Aorta (tissue), 5 donors: ENCODE measurements at regions not wholly inside any gene's neighbourhood (a gene's known extent, or its start where the extent isn't known, plus 50 kb on each side); places are given as distances from the start of the nearest gene placed in this dataset.

ENCODE experiments used
- ATAC-seq: fragments of 200-7000 bp; cut with Tn5 transposase; one replicate; pipeline ENCODE4 v1.9.1; 2022; ENCODE audit warnings: moderate library complexity; ENCODE audit not compliant: low FRiP score
- DNase-seq, 2 donors: peaks; one replicate each; pipeline ENCODE4 v3.0.0-alpha.2; 2020
- H3K27ac ChIP-seq, 2 donors: one replicate each; pipeline ENCODE4 v1.5.1; 2013; ENCODE audit warnings: low read length in 2 of 2, mild to moderate bottlenecking in 2 of 2, moderate library complexity in 2 of 2, control low read depth in 1 of 2, inconsistent platforms in 1 of 2, low read depth in 1 of 2
- H3K27me3 ChIP-seq, 2 donors: one replicate each; pipeline ENCODE4 v1.6.1; 2013; ENCODE audit warnings: control low read depth in 1 of 2, low read length in 1 of 2, mild to moderate bottlenecking in 1 of 2, moderate library complexity in 1 of 2; ENCODE audit not compliant: insufficient read depth in 2 of 2, control insufficient read depth in 1 of 2
- H3K36me3 ChIP-seq, 2 donors: one replicate each; pipeline ENCODE4 v1.6.1; 2013; ENCODE audit warnings: control low read depth in 1 of 2, low read length in 1 of 2, mild to moderate bottlenecking in 1 of 2; ENCODE audit not compliant: insufficient read depth in 2 of 2, control insufficient read depth in 1 of 2
- H3K4me1 ChIP-seq, 2 donors: one replicate each; pipeline ENCODE4 v1.6.1; 2013; ENCODE audit warnings: low read length in 2 of 2, control low read depth in 1 of 2, mild to moderate bottlenecking in 1 of 2, moderate library complexity in 1 of 2; ENCODE audit not compliant: insufficient read depth in 2 of 2, control insufficient read depth in 1 of 2
- H3K4me3 ChIP-seq, 2 donors: one replicate each; pipeline ENCODE4 v1.5.1; 2013; ENCODE audit warnings: low read length in 2 of 2, control low read depth in 1 of 2, mild to moderate bottlenecking in 1 of 2
- H3K9me3 ChIP-seq: one replicate; pipeline ENCODE4 v1.6.1; 2013; ENCODE audit warnings: mild to moderate bottlenecking, low read length; ENCODE audit not compliant: control insufficient read depth
- WGBS, 2 donors: extraction: QIAGEN DNeasy Blood & Tissue Kit; methylation state at CpG; one replicate each; pipeline ENCODE4 v1.1.7; 2013; 5-methylcytosine and 5-hydroxymethylcytosine counted together
- intact Hi-C, 2 donors: fragments of 100-400 bp; cut with DNase I; formaldehyde crosslinking; loops; one replicate each; pipeline versions ENCODE4 v1.14.2 to v1.15.0; 2022
- donor health status: healthy with polysubstance abuse.
- donor health status: Bipolar disorder and iron deficiency.
- donor health status: DM: no; HTN: no; CAD: no.
- donor health status: DM: no; HTN: no; CAD: no.
- donor health status: DM: yes; HTN: yes; CAD: no.

GRCh38 chr11:21909145-21909544 lies 283.7 kb upstream of the ANO5 start:
- intact Hi-C loops: no loop called here
- WGBS, 2 donors: 68 to 71% methylated on average over 2 of the region's 2 CpGs
- no peaks in the 10 kb centered on the region for H3K4me1 ChIP-seq
- no peaks in the 10 kb centered on the region for H3K27me3 ChIP-seq
- H3K36me3 ChIP-seq: no peaks in the 10 kb centered on the region
- no peaks in the 10 kb centered on the region for H3K9me3 ChIP-seq
- DNase-seq (no peak), ATAC-seq (no peak)
- H3K27ac ChIP-seq: no peak overlapping the region
- H3K4me3 ChIP-seq: no peak overlapping the region

- Histone ChIP-seq H3K4me3 (no peak overlapping the region), H3K4me1 (no peaks in the 10 kb centered on the region), H3K27me3 (no peaks in the 10 kb centered on the region), H3K27ac (no peak overlapping the region), H3K9me3 (no peaks in the 10 kb centered on the region), H3K36me3 (no peaks in the 10 kb centered on the region)
- no peak for DNase-seq
- intact Hi-C loops: no loop called here
- ATAC-seq: no peak
- WGBS, 2 donors: 60 to 63% methylated on average over 2 of the region's 2 CpGs
These were observed 281.8 kb upstream of the ANO5 start for GRCh38 chr11:21911061-21911460.

- Histone ChIP-seq H3K4me3 (no peak overlapping the region), H3K4me1 (no peaks in the 10 kb centered on the region), H3K27me3 (no peaks in the 10 kb centered on the region), H3K9me3 (no peaks in the 10 kb centered on the region), H3K36me3 (no peaks in the 10 kb centered on the region), H3K27ac (no peak overlapping the region)
- intact Hi-C loops: no loop called here
- WGBS, 2 donors: 93 to 97% methylated on average over 1 of the region's 1 CpG
- ATAC-seq (no peak), DNase-seq (no peak)
These were observed 280.6 kb upstream of the ANO5 start for GRCh38 chr11:21912285-21912684.

GRCh38 chr11:21921151-21921550 lies 271.7 kb upstream of the ANO5 start:
- Histone ChIP-seq H3K36me3 (no peaks in the 10 kb centered on the region), H3K27ac (no peak overlapping the region), H3K9me3 (no peaks in the 10 kb centered on the region), H3K27me3 (no peaks in the 10 kb centered on the region), H3K4me3 (no peak overlapping the region), H3K4me1 (no peaks in the 10 kb centered on the region)
- ATAC-seq (no peak), DNase-seq (no peak)
- 71 to 80% methylated on average over 1 of the region's 1 CpG for WGBS, 2 donors
- intact Hi-C loops: no loop called here

- no peaks in the 10 kb centered on the region for H3K27me3 ChIP-seq
- DNase-seq (no peak), ATAC-seq (no peak)
- H3K4me3 ChIP-seq: no peak overlapping the region
- H3K9me3 ChIP-seq: no peaks in the 10 kb centered on the region
- no peaks in the 10 kb centered on the region for H3K4me1 ChIP-seq
- WGBS, 2 donors: 33 to 83% methylated on average over 1 of the region's 1 CpG
- intact Hi-C loops: no loop called here
- H3K27ac ChIP-seq: no peak overlapping the region
- no peaks in the 10 kb centered on the region for H3K36me3 ChIP-seq
These were observed 268.6 kb upstream of the ANO5 start for GRCh38 chr11:21924262-21924661.

- Histone ChIP-seq H3K9me3 (no peaks in the 10 kb centered on the region), H3K4me3 (no peak overlapping the region), H3K27ac (no peak overlapping the region), H3K36me3 (no peaks in the 10 kb centered on the region), H3K4me1 (no peaks in the 10 kb centered on the region), H3K27me3 (no peaks in the 10 kb centered on the region)
- 28 to 34% methylated on average over 3 of the region's 3 CpGs for WGBS, 2 donors
- DNase-seq: no peak
- ATAC-seq: no peak
- intact Hi-C loops: no loop called here
These were observed 265.3 kb upstream of the ANO5 start for GRCh38 chr11:21927628-21928027.

GRCh38 chr11:21928847-21929246 lies 264.0 kb upstream of the ANO5 start:
- no peaks in the 10 kb centered on the region for H3K9me3 ChIP-seq
- H3K27me3 ChIP-seq: no peaks in the 10 kb centered on the region
- no peaks in the 10 kb centered on the region for H3K4me1 ChIP-seq
- H3K27ac ChIP-seq: no peak overlapping the region
- WGBS, 2 donors: 80 to 82% methylated on average over 2 of the region's 2 CpGs
- H3K4me3 ChIP-seq: no peak overlapping the region
- no peaks in the 10 kb centered on the region for H3K36me3 ChIP-seq
- intact Hi-C loops: no loop called here
- DNase-seq: no peak
- no peak for ATAC-seq

- no peaks in the 10 kb centered on the region for H3K4me1 ChIP-seq
- intact Hi-C loops: no loop called here
- H3K36me3 ChIP-seq: no peaks in the 10 kb centered on the region
- no peak overlapping the region for H3K27ac ChIP-seq
- 92 to 96% methylated on average over 2 of the region's 2 CpGs for WGBS, 2 donors
- H3K27me3 ChIP-seq: no peaks in the 10 kb centered on the region
- DNase-seq (no peak), ATAC-seq (no peak)
- no peaks in the 10 kb centered on the region for H3K9me3 ChIP-seq
- no peak overlapping the region for H3K4me3 ChIP-seq
These were observed 262.5 kb upstream of the ANO5 start for GRCh38 chr11:21930408-21930807.

GRCh38 chr11:21931436-21932101 lies 261.3 kb upstream of the ANO5 start:
- intact Hi-C loops: no loop called here

More at GRCh38 chr11:21931436-21932101, 261.3 kb upstream of the ANO5 start:
- no peak overlapping the region for H3K4me3 ChIP-seq
- no peaks in the 10 kb centered on the region for H3K27me3 ChIP-seq
- DNase-seq (no peak), ATAC-seq (no peak)
- no peak overlapping the region for H3K27ac ChIP-seq
- H3K36me3 ChIP-seq: no peaks in the 10 kb centered on the region
- no peaks in the 10 kb centered on the region for H3K9me3 ChIP-seq
- no peaks in the 10 kb centered on the region for H3K4me1 ChIP-seq
- WGBS, 2 donors: 82 to 84% methylated on average over 11 of the region's 11 CpGs
